ENCODE measurements at regions not wholly inside any gene's neighbourhood (a gene's known extent, or its start where the extent isn't known, plus 50 kb on each side); places are given as distances from the start of the nearest gene placed in this dataset.

DNA sequence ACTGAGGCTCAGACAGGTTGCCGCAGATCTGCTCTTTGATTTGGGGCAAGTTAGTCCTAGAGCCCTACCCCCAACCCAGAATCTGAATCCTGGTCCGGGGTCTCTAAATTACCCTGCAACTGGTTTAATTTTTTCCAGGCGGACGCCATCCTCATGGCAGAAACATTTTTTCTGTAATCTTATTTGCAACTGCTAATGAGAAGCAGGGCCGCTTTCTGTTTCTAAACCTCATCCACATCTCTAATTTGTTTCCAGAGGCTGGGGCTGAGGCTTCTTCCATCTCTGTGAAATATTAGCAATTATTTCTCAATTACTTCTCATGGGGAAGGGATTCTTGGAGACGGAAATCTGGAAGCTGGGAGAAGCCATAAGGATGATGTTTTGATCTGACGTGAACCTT lies 261.6 kb downstream of the RPS24 start:
- no peak overlapping the region for H3K9ac ChIP-seq (ENCODE audit: insufficient read depth in 1 of 2, low read length in 2 of 2)
- H3K9me3 ChIP-seq (ENCODE audit: control insufficient read depth in 4 of 4, insufficient read depth in 3 of 4, low read length in 3 of 4) = peaks cover 0 to 2% (median 0%) of the 10 kb centered on the region in 4 donors
- H3K4me1 ChIP-seq (ENCODE audit: control insufficient read depth in 5 of 5, insufficient read depth in 5 of 5, low read length in 5 of 5) = peaks cover 0 to 14% (median 0%) of the 10 kb centered on the region in 5 donors
- ATAC-seq (ENCODE audit: insufficient read depth, low FRiP score) (no peak), DNase-seq (no peak)
- H3K27ac ChIP-seq (ENCODE audit: low read depth in 1 of 2, low read length in 1 of 2) = no peak overlapping the region
- H3K27me3 ChIP-seq (ENCODE audit: control insufficient read depth in 3 of 3, insufficient read depth in 3 of 3, low read length in 2 of 3) = no peaks in the 10 kb centered on the region
- H3K36me3 ChIP-seq (ENCODE audit: control insufficient read depth in 4 of 4, insufficient read depth in 4 of 4, low read length in 4 of 4) = no peaks in the 10 kb centered on the region
- WGBS, 2 donors = 93 to 97% methylated on average over 7 of the region's 7 CpGs
- TF ChIP-seq, protein P1, sequence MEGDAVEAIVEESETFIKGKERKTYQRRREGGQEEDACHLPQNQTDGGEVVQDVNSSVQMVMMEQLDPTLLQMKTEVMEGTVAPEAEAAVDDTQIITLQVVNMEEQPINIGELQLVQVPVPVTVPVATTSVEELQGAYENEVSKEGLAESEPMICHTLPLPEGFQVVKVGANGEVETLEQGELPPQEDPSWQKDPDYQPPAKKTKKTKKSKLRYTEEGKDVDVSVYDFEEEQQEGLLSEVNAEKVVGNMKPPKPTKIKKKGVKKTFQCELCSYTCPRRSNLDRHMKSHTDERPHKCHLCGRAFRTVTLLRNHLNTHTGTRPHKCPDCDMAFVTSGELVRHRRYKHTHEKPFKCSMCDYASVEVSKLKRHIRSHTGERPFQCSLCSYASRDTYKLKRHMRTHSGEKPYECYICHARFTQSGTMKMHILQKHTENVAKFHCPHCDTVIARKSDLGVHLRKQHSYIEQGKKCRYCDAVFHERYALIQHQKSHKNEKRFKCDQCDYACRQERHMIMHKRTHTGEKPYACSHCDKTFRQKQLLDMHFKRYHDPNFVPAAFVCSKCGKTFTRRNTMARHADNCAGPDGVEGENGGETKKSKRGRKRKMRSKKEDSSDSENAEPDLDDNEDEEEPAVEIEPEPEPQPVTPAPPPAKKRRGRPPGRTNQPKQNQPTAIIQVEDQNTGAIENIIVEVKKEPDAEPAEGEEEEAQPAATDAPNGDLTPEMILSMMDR (IDR thresholded peaks at IDR 0.05; ENCODE audit: control extremely low read depth, extremely low read depth) = no peak
- H3K4me3 ChIP-seq = no peak overlapping the region

DNA sequence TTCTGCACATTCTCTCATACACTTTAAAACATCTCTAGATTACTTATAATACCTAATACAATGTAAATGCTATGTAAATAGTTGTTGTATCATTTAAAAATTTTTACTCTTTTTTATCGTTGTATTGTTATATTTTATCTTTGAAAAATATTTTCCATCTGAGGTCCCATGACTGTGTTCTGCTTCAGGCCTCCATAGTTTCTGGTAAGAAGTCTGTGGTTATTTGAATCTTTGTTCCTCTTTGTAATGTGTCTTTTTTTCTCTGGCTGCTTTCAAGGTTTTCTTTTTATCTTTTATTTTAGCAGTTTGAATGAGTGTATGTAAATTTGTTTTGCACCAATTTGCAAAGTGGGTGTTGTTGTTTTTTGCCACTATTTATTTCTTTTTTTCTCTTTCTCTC lies 263.1 kb downstream of the RPS24 start:
- Histone ChIP-seq H3K4me1 (ENCODE audit: control insufficient read depth in 5 of 5, insufficient read depth in 5 of 5, low read length in 5 of 5) (peaks cover 0 to 14% (median 0%) of the 10 kb centered on the region in 5 donors), H3K27ac (ENCODE audit: low read depth in 1 of 2, low read length in 1 of 2) (no peak overlapping the region), H3K9me3 (ENCODE audit: control insufficient read depth in 4 of 4, insufficient read depth in 3 of 4, low read length in 3 of 4) (peaks cover 0 to 4% (median 0%) of the 10 kb centered on the region in 4 donors), H3K27me3 (ENCODE audit: control insufficient read depth in 3 of 3, insufficient read depth in 3 of 3, low read length in 2 of 3) (no peaks in the 10 kb centered on the region), H3K36me3 (ENCODE audit: control insufficient read depth in 4 of 4, insufficient read depth in 4 of 4, low read length in 4 of 4) (no peaks in the 10 kb centered on the region), H3K4me3 (no peak overlapping the region), H3K9ac (ENCODE audit: insufficient read depth in 1 of 2, low read length in 2 of 2) (no peak overlapping the region)
- ATAC-seq (ENCODE audit: insufficient read depth, low FRiP score) (no peak), DNase-seq (no peak)
- TF ChIP-seq, protein P1 (IDR thresholded peaks at IDR 0.05; ENCODE audit: control extremely low read depth, extremely low read depth) = no peak
- WGBS, 2 donors = 37 to 55% methylated on average over 1 of the region's 1 CpG

DNA sequence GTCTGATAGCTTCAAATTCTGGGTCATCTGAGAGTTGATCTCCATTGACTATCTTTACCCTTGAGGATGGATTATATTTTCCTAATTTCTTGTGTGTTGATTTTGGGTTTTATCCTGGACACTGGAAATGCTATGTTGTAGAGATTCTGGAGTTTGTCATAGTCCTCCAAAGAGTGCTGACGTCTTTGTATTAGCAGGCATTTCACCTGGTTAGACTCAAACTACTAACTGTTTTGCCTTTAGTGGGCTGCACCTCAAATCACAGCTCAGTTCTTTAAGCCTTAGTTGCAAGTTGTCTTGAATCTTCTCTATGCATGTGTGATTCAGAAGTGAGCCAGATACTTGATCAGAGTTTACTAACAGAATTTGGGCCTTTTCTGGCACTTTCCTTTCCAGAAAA lies 264.3 kb downstream of the RPS24 start:
- DNase-seq (no peak), ATAC-seq (ENCODE audit: insufficient read depth, low FRiP score) (no peak)
- Histone ChIP-seq H3K4me1 (ENCODE audit: control insufficient read depth in 5 of 5, insufficient read depth in 5 of 5, low read length in 5 of 5) (peaks cover 0 to 20% (median 7%) of the 10 kb centered on the region in 5 donors), H3K27me3 (ENCODE audit: control insufficient read depth in 3 of 3, insufficient read depth in 3 of 3, low read length in 2 of 3) (no peaks in the 10 kb centered on the region), H3K4me3 (no peak overlapping the region), H3K36me3 (ENCODE audit: control insufficient read depth in 4 of 4, insufficient read depth in 4 of 4, low read length in 4 of 4) (no peaks in the 10 kb centered on the region), H3K27ac (ENCODE audit: low read depth in 1 of 2, low read length in 1 of 2) (no peak overlapping the region), H3K9ac (ENCODE audit: insufficient read depth in 1 of 2, low read length in 2 of 2) (no peak overlapping the region), H3K9me3 (ENCODE audit: control insufficient read depth in 4 of 4, insufficient read depth in 3 of 4, low read length in 3 of 4) (peaks cover 0 to 4% (median 0%) of the 10 kb centered on the region in 4 donors)
- TF ChIP-seq, protein P1 (IDR thresholded peaks at IDR 0.05; ENCODE audit: control extremely low read depth, extremely low read depth) = no peak
- 96 to 100% methylated on average over 1 of the region's 1 CpG for WGBS, 2 donors

GRCh38 chr10:78298835-78299234 lies 265.2 kb downstream of the RPS24 start:
- H3K4me3 ChIP-seq = no peak overlapping the region
- ATAC-seq (ENCODE audit: insufficient read depth, low FRiP score) (no peak), DNase-seq (no peak)
- peaks cover 0 to 17% (median 8%) of the 10 kb centered on the region in 5 donors for H3K4me1 ChIP-seq (ENCODE audit: control insufficient read depth in 5 of 5, insufficient read depth in 5 of 5, low read length in 5 of 5)
- peaks cover 0 to 4% (median 0%) of the 10 kb centered on the region in 4 donors for H3K9me3 ChIP-seq (ENCODE audit: control insufficient read depth in 4 of 4, insufficient read depth in 3 of 4, low read length in 3 of 4)
- WGBS, 2 donors = 86 to 92% methylated on average over 7 of the region's 7 CpGs
- TF ChIP-seq, protein P1 (IDR thresholded peaks at IDR 0.05; ENCODE audit: control extremely low read depth, extremely low read depth) = no peak
- H3K27me3 ChIP-seq (ENCODE audit: control insufficient read depth in 3 of 3, insufficient read depth in 3 of 3, low read length in 2 of 3) = no peaks in the 10 kb centered on the region
- H3K9ac ChIP-seq (ENCODE audit: insufficient read depth in 1 of 2, low read length in 2 of 2) = no peak overlapping the region
- H3K27ac ChIP-seq (ENCODE audit: low read depth in 1 of 2, low read length in 1 of 2) = no peak overlapping the region
- no peaks in the 10 kb centered on the region for H3K36me3 ChIP-seq (ENCODE audit: control insufficient read depth in 4 of 4, insufficient read depth in 4 of 4, low read length in 4 of 4)

Data from lung (tissue), 11 donors.